ENCODE measurements at regions not wholly inside any gene's neighbourhood (a gene's known extent, or its start where the extent isn't known, plus 50 kb on each side); places are given as distances from the start of the nearest gene placed in this dataset.

- TF ChIP-seq NFYB (IDR thresholded peaks at IDR 0.05; ENCODE audit: insufficient read depth, low read depth, low read length) (no peak), ZNF217 (IDR thresholded peaks at IDR 0.05) (no peak), IKZF1 (conservative IDR thresholded peaks at IDR 0.05) (no peak), FOS (IDR thresholded peaks at IDR 0.05; ENCODE audit: borderline replicate concordance, extremely low read depth, insufficient read length) (no peak)
- TF ChIP-seq, protein P1, sequence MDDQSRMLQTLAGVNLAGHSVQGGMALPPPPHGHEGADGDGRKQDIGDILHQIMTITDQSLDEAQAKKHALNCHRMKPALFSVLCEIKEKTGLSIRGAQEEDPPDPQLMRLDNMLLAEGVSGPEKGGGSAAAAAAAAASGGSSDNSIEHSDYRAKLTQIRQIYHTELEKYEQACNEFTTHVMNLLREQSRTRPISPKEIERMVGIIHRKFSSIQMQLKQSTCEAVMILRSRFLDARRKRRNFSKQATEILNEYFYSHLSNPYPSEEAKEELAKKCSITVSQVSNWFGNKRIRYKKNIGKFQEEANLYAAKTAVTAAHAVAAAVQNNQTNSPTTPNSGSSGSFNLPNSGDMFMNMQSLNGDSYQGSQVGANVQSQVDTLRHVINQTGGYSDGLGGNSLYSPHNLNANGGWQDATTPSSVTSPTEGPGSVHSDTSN (IDR thresholded peaks at IDR 0.05; ENCODE audit: insufficient replicate concordance, low read depth, low read length), result no peak
Measured at GRCh38 chr4:160983035-160983434, 1180.8 kb downstream of the FSTL5 start (continued).

DNA sequence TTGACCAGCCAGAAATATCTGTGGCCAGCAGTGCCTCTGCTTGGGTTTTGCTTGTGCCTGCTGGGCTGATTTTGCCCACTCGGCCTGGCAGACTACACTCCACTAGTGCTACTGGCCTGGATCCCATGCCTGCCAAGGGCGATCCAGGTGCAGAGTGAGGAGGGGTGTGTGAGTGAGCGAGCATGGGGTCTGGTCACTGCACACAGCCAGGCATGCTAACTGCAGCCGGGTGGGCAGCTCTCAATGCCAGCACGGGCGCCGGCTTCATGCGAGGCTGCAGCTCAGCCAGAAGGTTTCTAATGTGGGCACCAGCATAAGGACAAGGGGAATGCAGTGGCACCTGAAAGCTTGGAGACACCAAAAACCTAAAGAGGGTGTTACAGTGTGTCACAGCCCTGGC lies 1161.4 kb downstream of the FSTL5 start:
- BruUV-seq (replicated peaks), result no TSS peak
- no peak overlapping the region for H3K9ac ChIP-seq (ENCODE audit: control insufficient read depth, insufficient read depth, low read length)
- no peak overlapping the region for H3K4me3 ChIP-seq
- no peak for TF ChIP-seq CBX3 (IDR thresholded peaks at IDR 0.05; ENCODE audit: borderline replicate concordance, low read depth)
- no peak for TF ChIP-seq GATAD2B (conservative IDR thresholded peaks at IDR 0.05; ENCODE audit: low read depth)
- no peak for TF ChIP-seq SP1 (IDR thresholded peaks at IDR 0.05; ENCODE audit: low read depth, low read length)
- no peak for TF ChIP-seq BHLHE40 (IDR thresholded peaks at IDR 0.05; ENCODE audit: borderline replicate concordance in 1 of 2, low read depth in 2 of 2, low read length in 1 of 2)
- no peak for TF ChIP-seq RFX5 (IDR thresholded peaks at IDR 0.05; ENCODE audit: low read depth, low read length)
- TF ChIP-seq CTCF (IDR thresholded peaks at IDR 0.05 in 2 of 3, conservative IDR thresholded peaks at IDR 0.05 in 1 of 3; ENCODE audit: control insufficient read depth in 2 of 3, extremely low read depth in 1 of 3, insufficient read depth in 1 of 3, low read depth in 3 of 3, low read length in 3 of 3), result no peak
- no peak for TF ChIP-seq BRCA1 (IDR thresholded peaks at IDR 0.05; ENCODE audit: low read depth, low read length)
- TF ChIP-seq NFXL1 (IDR thresholded peaks at IDR 0.05; ENCODE audit: borderline replicate concordance), result no peak
- WGBS (ENCODE audit: insufficient coverage, insufficient replicate concordance, low lambda C conversion rate, missing lambda C conversion rate), result 23% methylated on average over 8 of the region's 8 CpGs
- ChIA-PET CTCF (no interaction called here), RAD21 (ENCODE audit: unreplicated experiment) (no interaction called here), SMC1A (ENCODE audit: uncharacterized antibody, unreplicated experiment) (no interaction called here), POLR2A (no interaction called here)
- H3K9me3 ChIP-seq (replicated peaks; ENCODE audit: control insufficient read depth, insufficient read depth, low read length), result no peaks in the 10 kb centered on the region
- no peak overlapping the region for H3K27ac ChIP-seq (ENCODE audit: control insufficient read depth, insufficient read depth)
- DNase-seq (ENCODE audit: low read depth, low spot score) (no peak), ATAC-seq (no peak), FAIRE-seq (no peak)
- no peak overlapping the region for H3K4me2 ChIP-seq (ENCODE audit: control insufficient read depth, insufficient read depth)
- no peak overlapping the region for H2AFZ ChIP-seq (ENCODE audit: control insufficient read depth, low read depth, low read length)
- no peaks in the 10 kb centered on the region for H3K27me3 ChIP-seq (replicated peaks in 1 of 2; ENCODE audit: control insufficient read depth in 2 of 2, insufficient read depth in 2 of 2, low read length in 1 of 2)
- H3K36me3 ChIP-seq (ENCODE audit: control insufficient read depth in 2 of 2, insufficient read depth in 2 of 2, low read length in 1 of 2), result no peaks in the 10 kb centered on the region
- H4K20me1 ChIP-seq (ENCODE audit: control insufficient read depth, insufficient read depth), result no peaks in the 10 kb centered on the region
- no peaks in the 10 kb centered on the region for H3K79me2 ChIP-seq (ENCODE audit: control insufficient read depth, insufficient read depth, low read length)
- intact Hi-C loops (cut with micrococcal nuclease; ENCODE audit: unreplicated experiment) (no loop called here), in situ Hi-C loops (cut with MboI) (no loop called here)
- H3K4me1 ChIP-seq (ENCODE audit: control insufficient read depth, insufficient read depth, low read length), result no peaks in the 10 kb centered on the region
